IMR-90 (cell line): ENCODE measurements at regions not wholly inside any gene's neighbourhood (a gene's known extent, or its start where the extent isn't known, plus 50 kb on each side); places are given as distances from the start of the nearest gene placed in this dataset.

Source experiments
- ATAC-seq: fragments of 200-7000 bp; cut with Tn5 transposase; 2 replicates; pipeline ENCODE4 v1.9.1; 2020; ENCODE audit warnings: low read depth, mild to moderate bottlenecking, moderate library complexity
- BruUV-seq: library from RNA; stranded (reverse); fragments of 400-500 nt; replicated peaks from 2 replicates; lab custom pipeline; 2021; lab: Mats Ljungman, UMichigan
- CTCF ChIA-PET: fragments of 300-600 bp; formaldehyde crosslinking; extraction: SDS; loops from one replicate; lab custom pipeline; 2021; ENCODE audit warnings: antibody characterized with exemption; lab: Yijun Ruan, JAX
- POLR2A ChIA-PET: fragments of 300-600 bp; sonication (Branson Sonifier 250); formaldehyde crosslinking; loops from one replicate; lab custom pipeline; 2022; ENCODE audit warnings: antibody characterized with exemption; ENCODE audit not compliant: unreplicated experiment; lab: Charles Lee
- DNase-seq: peaks from one replicate; pipeline ENCODE4 v3.0.0; 2013
- H2AFZ ChIP-seq: replicated peaks from 2 replicates; pipeline ENCODE3; 2013; ENCODE audit warnings: low read length, mild to moderate bottlenecking; ENCODE audit not compliant: poor library complexity
- H2AK5ac ChIP-seq: 2 replicates; pipeline ENCODE4 v1.6.1; 2013; ENCODE audit warnings: low read depth, low read length, inconsistent platforms
- H2AK9ac ChIP-seq: replicated peaks from 2 replicates; pipeline ENCODE3; 2013; ENCODE audit warnings: mild to moderate bottlenecking, low read depth, low read length, moderate library complexity; ENCODE audit not compliant: poor library complexity
- H2BK120ac ChIP-seq: 2 replicates; pipeline ENCODE4 v1.6.1; 2013; ENCODE audit warnings: low read depth, low read length, inconsistent platforms
- H2BK15ac ChIP-seq: 3 replicates; pipeline ENCODE4 v1.6.1; 2013; ENCODE audit warnings: low read depth, low read length, inconsistent platforms
- H2BK20ac ChIP-seq: 2 replicates; pipeline ENCODE4 v1.6.1; 2013; ENCODE audit warnings: low read depth, mild to moderate bottlenecking, inconsistent platforms, low read length, moderate library complexity
- H2BK5ac ChIP-seq: 2 replicates; pipeline ENCODE4 v1.6.1; 2013; ENCODE audit warnings: mild to moderate bottlenecking, low read depth, low read length, inconsistent platforms; ENCODE audit not compliant: poor library complexity, severe bottlenecking
- H3K14ac ChIP-seq: replicated peaks from 2 replicates; pipeline ENCODE4 v1.6.1; 2013; ENCODE audit warnings: low read depth, low read length, inconsistent platforms
- H3K18ac ChIP-seq: 2 replicates; pipeline ENCODE4 v1.6.1; 2013; ENCODE audit warnings: low read depth, low read length, control low read depth
- H3K23ac ChIP-seq: 2 replicates; pipeline ENCODE4 v1.6.1; 2013; ENCODE audit warnings: low read depth, low read length, inconsistent platforms
- H3K27ac ChIP-seq: 2 replicates; pipeline ENCODE4 v1.5.1; 2013; ENCODE audit warnings: mild to moderate bottlenecking, control low read depth, low read length; ENCODE audit not compliant: insufficient read depth
- H3K27me3 ChIP-seq: 2 replicates; pipeline ENCODE4 v1.6.1; 2013; ENCODE audit warnings: low read length; ENCODE audit not compliant: control insufficient read depth, insufficient read depth
- H3K36me3 ChIP-seq: 2 replicates; pipeline ENCODE4 v1.6.1; 2013; ENCODE audit warnings: low read length, mixed read lengths; ENCODE audit not compliant: control insufficient read depth, insufficient read depth
- H3K4ac ChIP-seq: 2 replicates; pipeline ENCODE4 v1.6.1; 2013; ENCODE audit warnings: low read depth, low read length, inconsistent platforms
- H3K4me1 ChIP-seq: 2 replicates; pipeline ENCODE4 v1.6.1; 2013; ENCODE audit warnings: low read length, mixed read lengths; ENCODE audit not compliant: control insufficient read depth, insufficient read depth
- H3K4me2 ChIP-seq: 2 replicates; pipeline ENCODE4 v1.6.1; 2013; ENCODE audit warnings: low read depth, mild to moderate bottlenecking, control low read depth, low read length, moderate library complexity
- H3K4me3 ChIP-seq: 2 replicates; pipeline ENCODE4 v1.5.1; 2013; ENCODE audit warnings: low read depth, mild to moderate bottlenecking, control low read depth, low read length, moderate library complexity; ENCODE audit not compliant: insufficient read depth
- H3K56ac ChIP-seq: 2 replicates; pipeline ENCODE4 v1.6.1; 2013; ENCODE audit warnings: low read length, inconsistent platforms; ENCODE audit not compliant: insufficient read depth; ENCODE audit errors: extremely low read depth
- H3K79me1 ChIP-seq, 2 experiments: 2 replicates each; pipeline ENCODE4 v1.6.1; 2013; ENCODE audit warnings: low read length in 2 of 2, inconsistent platforms in 1 of 2, low read depth in 1 of 2
- H3K9ac ChIP-seq: 2 replicates; pipeline ENCODE4 v1.6.1; 2013; ENCODE audit warnings: low read depth, low read length, control low read depth
- H3K9me1 ChIP-seq: 2 replicates; pipeline ENCODE4 v1.6.1; 2013; ENCODE audit warnings: low read length, inconsistent platforms; ENCODE audit not compliant: insufficient read depth
- H3K9me3 ChIP-seq: 2 replicates; pipeline ENCODE4 v1.6.1; 2013; ENCODE audit warnings: low read length; ENCODE audit not compliant: control insufficient read depth, insufficient read depth
- H4K20me1 ChIP-seq: 2 replicates; pipeline ENCODE4 v1.6.1; 2013; ENCODE audit warnings: low read length, inconsistent platforms; ENCODE audit not compliant: insufficient read depth
- H4K5ac ChIP-seq: 2 replicates; pipeline ENCODE4 v1.6.1; 2013; ENCODE audit warnings: mild to moderate bottlenecking, low read depth, low read length, control low read depth
- H4K8ac ChIP-seq, 2 experiments: 2 replicates each; pipeline ENCODE4 v1.6.1; 2013; ENCODE audit warnings: low read depth in 2 of 2, low read length in 2 of 2, control low read depth in 1 of 2, inconsistent platforms in 1 of 2
- H4K91ac ChIP-seq: 2 replicates; pipeline ENCODE4 v1.6.1; 2013; ENCODE audit warnings: low read depth, low read length, inconsistent platforms; ENCODE audit not compliant: insufficient read depth
- BHLHE40 ChIP-seq: fragments of 150-350 bp; IDR thresholded peaks from 2 replicates; pipeline ENCODE4 v1.6.1; 2016; ENCODE audit warnings: mild to moderate bottlenecking, low read depth, low read length
- CEBPB ChIP-seq: IDR thresholded peaks from 2 replicates; pipeline ENCODE4 v1.6.1; 2012; ENCODE audit warnings: low read depth, low read length, improper control_type of control experiment
- CHD1 ChIP-seq: IDR thresholded peaks from 2 replicates; pipeline ENCODE4 v1.6.1; 2012; ENCODE audit warnings: low read depth, low read length, improper control_type of control experiment
- FOS ChIP-seq: fragments of 150-350 bp; IDR thresholded peaks from 2 replicates; pipeline ENCODE4 v1.6.1; 2016; ENCODE audit warnings: low read depth, low read length
- MAFK ChIP-seq: IDR thresholded peaks from 2 replicates; pipeline ENCODE4 v1.6.1; 2012; ENCODE audit warnings: low read depth, low read length, improper control_type of control experiment
- MAZ ChIP-seq: IDR thresholded peaks from 2 replicates; pipeline ENCODE4 v1.6.1; 2012; ENCODE audit warnings: low read depth, mild to moderate bottlenecking, low read length, improper control_type of control experiment, moderate library complexity, borderline replicate concordance
- MXI1 ChIP-seq: IDR thresholded peaks from 2 replicates; pipeline ENCODE4 v1.6.1; 2012; ENCODE audit warnings: low read depth, mild to moderate bottlenecking, low read length, moderate library complexity, borderline replicate concordance
- NFE2L2 ChIP-seq: fragments of 150-350 bp; IDR thresholded peaks from 2 replicates; pipeline ENCODE4 v1.6.1; 2016; ENCODE audit warnings: low read depth, mild to moderate bottlenecking, low read length
- POLR2A ChIP-seq: IDR thresholded peaks from 2 replicates; pipeline ENCODE4 v1.6.1; 2012; ENCODE audit warnings: mild to moderate bottlenecking, low read depth, low read length
- RAD21 ChIP-seq: IDR thresholded peaks from 2 replicates; pipeline ENCODE4 v1.6.1; 2012; ENCODE audit warnings: low read length, improper control_type of control experiment
- RCOR1 ChIP-seq: IDR thresholded peaks from 2 replicates; pipeline ENCODE4 v1.6.1; 2012; ENCODE audit warnings: mild to moderate bottlenecking, low read length, improper control_type of control experiment; ENCODE audit not compliant: insufficient replicate concordance
- RFX5 ChIP-seq: IDR thresholded peaks from 2 replicates; pipeline ENCODE4 v1.8.0; 2012; ENCODE audit warnings: low read depth, mild to moderate bottlenecking, low read length, moderate library complexity
- SMC3 ChIP-seq: fragments of 150-350 bp; IDR thresholded peaks from 2 replicates; pipeline ENCODE4 v1.6.1; 2016; ENCODE audit warnings: low read depth, mild to moderate bottlenecking, antibody characterized with exemption, low read length, moderate library complexity
- WGBS, 2 experiments: methylation state at CpG; one replicate each; pipeline versions ENCODE4 v1.1.5 to v1.1.7; 2013; ENCODE audit warnings: missing lambda C conversion rate in 2 of 2; ENCODE audit not compliant: insufficient read length in 1 of 2; ENCODE audit errors: extremely low coverage in 2 of 2; 5-methylcytosine and 5-hydroxymethylcytosine counted together
- dilution Hi-C: fragments of 300-500 bp; cut with HindIII; formaldehyde crosslinking; loops from one replicate; pipeline ENCODE4 v1.14.3; 2018; ENCODE audit warnings: low sequenced_read_pairs; ENCODE audit not compliant: unreplicated experiment
- in situ Hi-C: fragments of 300-500 bp; cut with MboI; formaldehyde crosslinking; loops from 3 replicates; pipeline ENCODE4 v1.14.3; 2019; ENCODE audit warnings: low sequenced_read_pairs, inconsistent platforms, mixed read lengths
- intact Hi-C: fragments of 100-400 bp; cut with micrococcal nuclease; formaldehyde crosslinking; loops from 2 replicates; pipeline ENCODE4 v1.10.0; 2022
- TF ChIP-seq, protein P1 (sequence below): fragments of 150-350 bp; IDR thresholded peaks from 2 replicates; pipeline ENCODE4 v1.6.1; 2017; ENCODE audit warnings: mild to moderate bottlenecking, antibody characterized with exemption, low read length, low read depth
- TF ChIP-seq, protein P2 (sequence below): fragments of 150-350 bp; IDR thresholded peaks from 2 replicates; pipeline ENCODE4 v1.6.1; 2016; ENCODE audit warnings: low read depth, mild to moderate bottlenecking, low read length, moderate library complexity, borderline replicate concordance
- TF ChIP-seq, protein P3 (sequence below): conservative IDR thresholded peaks from 2 replicates; pipeline ENCODE4 v1.5.1; 2012; ENCODE audit warnings: mild to moderate bottlenecking, low read depth, low read length, improper control_type of control experiment

DNA sequence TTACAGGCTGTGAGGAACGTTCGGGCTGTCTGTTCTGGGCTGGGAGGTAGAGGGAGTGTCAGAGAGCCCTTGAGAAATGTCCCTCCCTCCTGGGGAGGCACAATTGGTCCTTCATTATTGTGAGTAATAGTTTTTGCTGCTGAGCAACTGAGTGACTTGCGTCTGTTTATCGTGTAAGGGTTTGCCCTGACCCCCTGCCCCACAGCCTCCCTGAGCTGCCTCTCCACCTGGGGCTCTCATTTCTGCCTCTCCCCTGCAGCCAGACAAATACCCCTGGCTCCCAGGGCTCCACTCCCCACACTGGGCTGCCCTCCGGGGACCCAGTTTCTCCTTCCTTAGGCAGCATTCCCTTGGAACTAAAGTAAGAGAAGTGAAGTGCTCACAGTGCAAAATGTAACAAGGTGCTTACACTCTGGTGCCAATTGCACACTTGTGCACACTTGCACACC lies 174.9 kb upstream of the MVB12B start:
- Histone ChIP-seq H2AK5ac (no peak overlapping the region), H4K20me1 (no peaks in the 10 kb centered on the region), H3K23ac (no peak overlapping the region), H3K4me1 (no peaks in the 10 kb centered on the region), H3K18ac (no peak overlapping the region), H3K56ac (no peak overlapping the region), H2BK5ac (no peak overlapping the region), H3K79me1 (no peaks in the 10 kb centered on the region), H2BK120ac (no peak overlapping the region), H4K91ac (no peak overlapping the region), H4K5ac (no peak overlapping the region), H2BK20ac (no peak overlapping the region), H3K4me2 (no peak overlapping the region), H3K36me3 (no peaks in the 10 kb centered on the region), H3K9me1 (no peaks in the 10 kb centered on the region), H3K27me3 (peaks cover 36% of the 10 kb centered on the region), H2BK15ac (no peak overlapping the region), H3K9ac (no peak overlapping the region), H3K9me3 (no peaks in the 10 kb centered on the region), H4K8ac (no peak overlapping the region), H2AK9ac (no peak overlapping the region), H2AFZ (no peak overlapping the region), H3K4ac (no peak overlapping the region), H3K27ac (no peak overlapping the region), H3K4me3 (no peak overlapping the region), H3K14ac (no peak overlapping the region)
- no TSS peak for BruUV-seq
- WGBS, 2 experiments, result no CpG with 5 or more reads among the region's 5 CpGs
- TF ChIP-seq CEBPB (no peak), MAFK (no peak), RAD21 (no peak), POLR2A (no peak), FOS (no peak), SMC3 (no peak), BHLHE40 (no peak), RFX5 (no peak), CHD1 (no peak), MXI1 (no peak), MAZ (no peak), RCOR1 (no peak), NFE2L2 (no peak)
- TF ChIP-seq, protein P1, sequence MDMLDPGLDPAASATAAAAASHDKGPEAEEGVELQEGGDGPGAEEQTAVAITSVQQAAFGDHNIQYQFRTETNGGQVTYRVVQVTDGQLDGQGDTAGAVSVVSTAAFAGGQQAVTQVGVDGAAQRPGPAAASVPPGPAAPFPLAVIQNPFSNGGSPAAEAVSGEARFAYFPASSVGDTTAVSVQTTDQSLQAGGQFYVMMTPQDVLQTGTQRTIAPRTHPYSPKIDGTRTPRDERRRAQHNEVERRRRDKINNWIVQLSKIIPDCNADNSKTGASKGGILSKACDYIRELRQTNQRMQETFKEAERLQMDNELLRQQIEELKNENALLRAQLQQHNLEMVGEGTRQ, result no peak
- TF ChIP-seq, protein P2, sequence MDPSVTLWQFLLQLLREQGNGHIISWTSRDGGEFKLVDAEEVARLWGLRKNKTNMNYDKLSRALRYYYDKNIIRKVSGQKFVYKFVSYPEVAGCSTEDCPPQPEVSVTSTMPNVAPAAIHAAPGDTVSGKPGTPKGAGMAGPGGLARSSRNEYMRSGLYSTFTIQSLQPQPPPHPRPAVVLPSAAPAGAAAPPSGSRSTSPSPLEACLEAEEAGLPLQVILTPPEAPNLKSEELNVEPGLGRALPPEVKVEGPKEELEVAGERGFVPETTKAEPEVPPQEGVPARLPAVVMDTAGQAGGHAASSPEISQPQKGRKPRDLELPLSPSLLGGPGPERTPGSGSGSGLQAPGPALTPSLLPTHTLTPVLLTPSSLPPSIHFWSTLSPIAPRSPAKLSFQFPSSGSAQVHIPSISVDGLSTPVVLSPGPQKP, result no peak
- TF ChIP-seq, protein P3, sequence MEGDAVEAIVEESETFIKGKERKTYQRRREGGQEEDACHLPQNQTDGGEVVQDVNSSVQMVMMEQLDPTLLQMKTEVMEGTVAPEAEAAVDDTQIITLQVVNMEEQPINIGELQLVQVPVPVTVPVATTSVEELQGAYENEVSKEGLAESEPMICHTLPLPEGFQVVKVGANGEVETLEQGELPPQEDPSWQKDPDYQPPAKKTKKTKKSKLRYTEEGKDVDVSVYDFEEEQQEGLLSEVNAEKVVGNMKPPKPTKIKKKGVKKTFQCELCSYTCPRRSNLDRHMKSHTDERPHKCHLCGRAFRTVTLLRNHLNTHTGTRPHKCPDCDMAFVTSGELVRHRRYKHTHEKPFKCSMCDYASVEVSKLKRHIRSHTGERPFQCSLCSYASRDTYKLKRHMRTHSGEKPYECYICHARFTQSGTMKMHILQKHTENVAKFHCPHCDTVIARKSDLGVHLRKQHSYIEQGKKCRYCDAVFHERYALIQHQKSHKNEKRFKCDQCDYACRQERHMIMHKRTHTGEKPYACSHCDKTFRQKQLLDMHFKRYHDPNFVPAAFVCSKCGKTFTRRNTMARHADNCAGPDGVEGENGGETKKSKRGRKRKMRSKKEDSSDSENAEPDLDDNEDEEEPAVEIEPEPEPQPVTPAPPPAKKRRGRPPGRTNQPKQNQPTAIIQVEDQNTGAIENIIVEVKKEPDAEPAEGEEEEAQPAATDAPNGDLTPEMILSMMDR, result no peak
- intact Hi-C loops, result no loop called here
- dilution Hi-C loops, result no loop called here
- DNase-seq (no peak), ATAC-seq (no peak)
- POLR2A ChIA-PET, result no interaction called here
- CTCF ChIA-PET, result no interaction called here
- in situ Hi-C loops, result no loop called here
